HEK293 (cell line): ENCODE measurements at regions not wholly inside any gene's neighbourhood (a gene's known extent, or its start where the extent isn't known, plus 50 kb on each side); places are given as distances from the start of the nearest gene placed in this dataset.

Experiments
- BCL11A ChIP-seq: fragments of 450-650 bp; formaldehyde crosslinking; IDR thresholded peaks from 2 replicates; pipeline ENCODE4 v1.5.1; 2016; ENCODE audit warnings: low read depth, missing biosample characterization, missing genetic modification characterization
- CTCF ChIP-seq: fragments of 450-650 bp; formaldehyde crosslinking; IDR thresholded peaks from 2 replicates; pipeline ENCODE4 v1.5.1; 2016; ENCODE audit warnings: missing biosample characterization, missing genetic modification characterization
- FEZF1 ChIP-seq: fragments of 450-650 bp; formaldehyde crosslinking; IDR thresholded peaks from 2 replicates; pipeline ENCODE4 v1.5.1; 2016; ENCODE audit warnings: missing biosample characterization, missing genetic modification characterization
- IKZF3 ChIP-seq: fragments of 450-650 bp; IDR thresholded peaks from 2 replicates; pipeline ENCODE4 v1.5.0; 2018; ENCODE audit warnings: missing biosample characterization, mild to moderate bottlenecking, missing genetic modification characterization, moderate library complexity
- TRIM28 ChIP-seq: IDR thresholded peaks from 2 replicates; pipeline ENCODE4 v1.6.1; 2011; ENCODE audit warnings: low read length, control low read depth, borderline replicate concordance
- YY2 ChIP-seq: fragments of 450-650 bp; formaldehyde crosslinking; IDR thresholded peaks from 2 replicates; pipeline ENCODE4 v1.5.1; 2016; ENCODE audit warnings: missing biosample characterization, missing genetic modification characterization
- ZBTB21 ChIP-seq: fragments of 450-650 bp; formaldehyde crosslinking; IDR thresholded peaks from 2 replicates; pipeline ENCODE4 v1.5.1; 2017; ENCODE audit warnings: missing biosample characterization, missing genetic modification characterization
- ZBTB7A ChIP-seq: fragments of 450-650 bp; formaldehyde crosslinking; IDR thresholded peaks from 2 replicates; pipeline ENCODE4 v1.5.1; 2016; ENCODE audit warnings: low read depth, missing biosample characterization, missing genetic modification characterization
- ZFP69B ChIP-seq: fragments of 450-650 bp; formaldehyde crosslinking; IDR thresholded peaks from 2 replicates; pipeline ENCODE4 v1.5.1; 2016; ENCODE audit warnings: missing biosample characterization, missing genetic modification characterization
- ZNF112 ChIP-seq: fragments of 450-650 bp; formaldehyde crosslinking; IDR thresholded peaks from 2 replicates; pipeline ENCODE4 v1.5.0; 2017; ENCODE audit warnings: missing biosample characterization, missing genetic modification characterization
- ZNF114 ChIP-seq: fragments of 450-650 bp; formaldehyde crosslinking; IDR thresholded peaks from 2 replicates; pipeline ENCODE4 v1.5.0; 2017; ENCODE audit warnings: missing biosample characterization, missing genetic modification characterization
- ZNF121 ChIP-seq: fragments of 450-650 bp; formaldehyde crosslinking; IDR thresholded peaks from 2 replicates; pipeline ENCODE4 v1.5.1; 2016; ENCODE audit warnings: missing biosample characterization, missing genetic modification characterization
- ZNF132 ChIP-seq: fragments of 450-650 bp; formaldehyde crosslinking; IDR thresholded peaks from 2 replicates; pipeline ENCODE4 v1.5.1; 2017; ENCODE audit warnings: missing biosample characterization, missing genetic modification characterization, borderline replicate concordance
- ZNF133 ChIP-seq: fragments of 450-650 bp; formaldehyde crosslinking; IDR thresholded peaks from 2 replicates; pipeline ENCODE4 v1.5.1; 2016; ENCODE audit warnings: missing biosample characterization, missing genetic modification characterization
- ZNF146 ChIP-seq: fragments of 450-650 bp; formaldehyde crosslinking; IDR thresholded peaks from 2 replicates; pipeline ENCODE4 v1.5.1; 2016; ENCODE audit warnings: missing biosample characterization, missing genetic modification characterization
- ZNF155 ChIP-seq: fragments of 450-650 bp; formaldehyde crosslinking; IDR thresholded peaks from 2 replicates; pipeline ENCODE4 v1.5.1; 2016; ENCODE audit warnings: missing biosample characterization, missing genetic modification characterization
- ZNF214 ChIP-seq: fragments of 450-650 bp; formaldehyde crosslinking; IDR thresholded peaks from 2 replicates; pipeline ENCODE4 v1.5.1; 2017; ENCODE audit warnings: missing biosample characterization, mild to moderate bottlenecking, missing genetic modification characterization, borderline replicate concordance
- ZNF311 ChIP-seq: fragments of 450-650 bp; formaldehyde crosslinking; IDR thresholded peaks from 2 replicates; pipeline ENCODE4 v1.5.1; 2017; ENCODE audit warnings: missing biosample characterization, missing genetic modification characterization, borderline replicate concordance
- ZNF335 ChIP-seq: fragments of 450-650 bp; formaldehyde crosslinking; conservative IDR thresholded peaks from 2 replicates; pipeline ENCODE4 v1.5.1; 2016; ENCODE audit warnings: missing biosample characterization, missing genetic modification characterization
- ZNF362 ChIP-seq: fragments of 450-650 bp; formaldehyde crosslinking; IDR thresholded peaks from 2 replicates; pipeline ENCODE4 v1.5.1; 2016; ENCODE audit warnings: missing biosample characterization, missing genetic modification characterization
- ZNF37A ChIP-seq: fragments of 450-650 bp; IDR thresholded peaks from 2 replicates; pipeline ENCODE4 v1.5.1; 2018; ENCODE audit warnings: missing biosample characterization, missing genetic modification characterization
- ZNF416 ChIP-seq: fragments of 450-650 bp; formaldehyde crosslinking; IDR thresholded peaks from 2 replicates; pipeline ENCODE4 v1.5.1; 2016; ENCODE audit warnings: missing biosample characterization, missing genetic modification characterization
- ZNF510 ChIP-seq: fragments of 450-650 bp; formaldehyde crosslinking; IDR thresholded peaks from 2 replicates; pipeline ENCODE4 v1.5.1; 2018; ENCODE audit warnings: mild to moderate bottlenecking, missing genetic modification characterization, missing biosample characterization; ENCODE audit not compliant: insufficient replicate concordance
- ZNF555 ChIP-seq: fragments of 450-650 bp; formaldehyde crosslinking; conservative IDR thresholded peaks from 2 replicates; pipeline ENCODE4 v1.5.1; 2017; ENCODE audit warnings: missing biosample characterization, mild to moderate bottlenecking, missing genetic modification characterization, inconsistent platforms
- ZNF580 ChIP-seq: fragments of 450-650 bp; formaldehyde crosslinking; IDR thresholded peaks from 2 replicates; pipeline ENCODE4 v1.5.1; 2016; ENCODE audit warnings: missing biosample characterization, missing genetic modification characterization
- ZNF585B ChIP-seq: fragments of 450-650 bp; formaldehyde crosslinking; IDR thresholded peaks from 2 replicates; pipeline ENCODE4 v1.5.1; 2016; ENCODE audit warnings: missing biosample characterization, missing genetic modification characterization
- ZNF623 ChIP-seq: fragments of 450-650 bp; formaldehyde crosslinking; IDR thresholded peaks from 2 replicates; pipeline ENCODE4 v1.5.1; 2016; ENCODE audit warnings: missing biosample characterization, missing genetic modification characterization
- ZNF701 ChIP-seq: fragments of 450-650 bp; formaldehyde crosslinking; IDR thresholded peaks from 2 replicates; pipeline ENCODE4 v1.5.1; 2016; ENCODE audit warnings: missing biosample characterization, missing genetic modification characterization
- ZXDB ChIP-seq: fragments of 450-650 bp; formaldehyde crosslinking; IDR thresholded peaks from 2 replicates; pipeline ENCODE4 v1.5.1; 2016; ENCODE audit warnings: missing biosample characterization, missing genetic modification characterization
- TF ChIP-seq, protein P1 (sequence below): fragments of 450-650 bp; formaldehyde crosslinking; IDR thresholded peaks from 2 replicates; pipeline ENCODE4 v1.5.1; 2016; ENCODE audit warnings: missing biosample characterization, missing genetic modification characterization
- TF ChIP-seq, protein P2 (sequence below): sonication (generic); formaldehyde crosslinking; IDR thresholded peaks from 2 replicates; pipeline ENCODE4 v1.8.1; 2022; ENCODE audit warnings: mild to moderate bottlenecking, moderate library complexity, missing genetic modification reagents
- TF ChIP-seq, protein P3 (sequence below): fragments of 450-650 bp; IDR thresholded peaks from 2 replicates; pipeline ENCODE4 v1.5.1; 2018; ENCODE audit warnings: missing biosample characterization, missing genetic modification characterization
- TF ChIP-seq, protein P4 (sequence below): fragments of 450-650 bp; formaldehyde crosslinking; IDR thresholded peaks from 2 replicates; pipeline ENCODE4 v1.5.1; 2017; ENCODE audit warnings: missing biosample characterization, missing genetic modification characterization

DNA sequence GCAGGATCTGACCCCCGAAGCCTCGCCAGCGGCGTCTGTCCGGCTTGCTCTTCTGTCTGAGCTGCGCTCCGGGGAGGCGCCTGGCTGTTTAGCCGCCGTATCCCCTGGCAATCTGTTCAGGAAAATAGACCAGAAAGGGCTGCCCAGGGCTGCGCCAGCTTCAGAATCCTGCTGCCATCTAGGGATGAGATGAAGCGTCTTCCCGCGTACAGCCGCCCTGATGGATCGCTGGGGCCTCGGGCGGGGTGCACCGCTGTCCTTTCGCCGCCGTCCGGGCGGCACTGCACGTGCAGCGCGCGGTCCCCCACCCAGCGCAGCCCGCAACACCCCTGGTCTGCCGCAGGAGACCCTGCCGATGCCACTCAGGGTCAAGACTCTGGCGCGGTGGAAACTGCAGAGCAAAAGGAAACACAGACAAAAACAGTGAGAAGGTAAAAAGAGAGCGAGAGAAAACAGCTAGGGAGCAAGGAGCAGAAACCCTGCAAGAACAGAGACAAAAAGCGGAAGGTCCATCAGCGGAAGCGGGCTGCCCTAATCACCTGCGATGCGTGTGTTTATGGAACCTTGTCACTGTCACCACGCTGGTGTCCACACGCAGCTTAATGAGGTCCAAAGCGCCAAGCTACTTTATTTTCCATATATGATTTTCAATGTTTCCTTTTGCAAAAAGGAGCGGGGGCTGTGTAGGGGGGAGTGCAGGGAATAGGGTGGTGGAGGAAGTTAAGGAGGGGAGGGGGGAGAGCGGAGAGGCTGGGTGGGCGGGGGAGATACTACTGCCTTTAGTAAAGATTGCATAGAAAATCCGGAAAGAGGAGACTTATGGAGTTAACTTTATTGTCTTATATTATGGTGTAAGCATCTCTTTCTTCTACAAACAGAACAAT, 2113.3 kb upstream of the PIK3C3 start (continued):
- TF ChIP-seq ZNF133 (tag by site-specific recombination), result no peak
- no peak for TF ChIP-seq ZBTB21 (tag by site-specific recombination)
- peak; percentile 93; the same call in 1 of the 2 replicates for TF ChIP-seq TRIM28
- TF ChIP-seq ZBTB7A, result no peak
- no peak for TF ChIP-seq ZFP69B
- peak; percentile 60; the same call in 1 of the 2 replicates for TF ChIP-seq IKZF3 (tag by site-specific recombination)
- TF ChIP-seq ZNF416 (tag by site-specific recombination), result no peak
- TF ChIP-seq ZXDB, result no peak
- no peak for TF ChIP-seq YY2
- TF ChIP-seq ZNF37A (tag by site-specific recombination), result no peak
- TF ChIP-seq ZNF155 (tag by site-specific recombination), result no peak
- TF ChIP-seq ZNF121 (tag by site-specific recombination), result no peak
- no peak for TF ChIP-seq ZNF510 (tag by site-specific recombination)
- no peak for TF ChIP-seq ZNF555 (tag by site-specific recombination)
- no peak for TF ChIP-seq ZNF623
- no peak for TF ChIP-seq ZNF146 (tag by site-specific recombination)
- TF ChIP-seq ZNF132 (tag by site-specific recombination), result no peak
- TF ChIP-seq, protein P1, sequence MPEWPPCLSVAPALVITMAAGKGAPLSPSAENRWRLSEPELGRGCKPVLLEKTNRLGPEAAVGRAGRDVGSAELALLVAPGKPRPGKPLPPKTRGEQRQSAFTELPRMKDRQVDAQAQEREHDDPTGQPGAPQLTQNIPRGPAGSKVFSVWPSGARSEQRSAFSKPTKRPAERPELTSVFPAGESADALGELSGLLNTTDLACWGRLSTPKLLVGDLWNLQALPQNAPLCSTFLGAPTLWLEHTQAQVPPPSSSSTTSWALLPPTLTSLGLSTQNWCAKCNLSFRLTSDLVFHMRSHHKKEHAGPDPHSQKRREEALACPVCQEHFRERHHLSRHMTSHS (tag by site-specific recombination), result no peak
- TF ChIP-seq ZNF214, result no peak
- peak; percentile 64 for TF ChIP-seq FEZF1
- no peak for TF ChIP-seq ZNF362 (tag by site-specific recombination)
- peak; percentile 81 for TF ChIP-seq CTCF (tag by site-specific recombination)
- TF ChIP-seq, protein P2, sequence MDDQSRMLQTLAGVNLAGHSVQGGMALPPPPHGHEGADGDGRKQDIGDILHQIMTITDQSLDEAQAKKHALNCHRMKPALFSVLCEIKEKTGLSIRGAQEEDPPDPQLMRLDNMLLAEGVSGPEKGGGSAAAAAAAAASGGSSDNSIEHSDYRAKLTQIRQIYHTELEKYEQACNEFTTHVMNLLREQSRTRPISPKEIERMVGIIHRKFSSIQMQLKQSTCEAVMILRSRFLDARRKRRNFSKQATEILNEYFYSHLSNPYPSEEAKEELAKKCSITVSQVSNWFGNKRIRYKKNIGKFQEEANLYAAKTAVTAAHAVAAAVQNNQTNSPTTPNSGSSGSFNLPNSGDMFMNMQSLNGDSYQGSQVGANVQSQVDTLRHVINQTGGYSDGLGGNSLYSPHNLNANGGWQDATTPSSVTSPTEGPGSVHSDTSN, result no peak
- no peak for TF ChIP-seq ZNF701 (tag by site-specific recombination)
- peak; percentile 86 for TF ChIP-seq ZNF335 (tag by site-specific recombination)
- TF ChIP-seq, protein P3, sequence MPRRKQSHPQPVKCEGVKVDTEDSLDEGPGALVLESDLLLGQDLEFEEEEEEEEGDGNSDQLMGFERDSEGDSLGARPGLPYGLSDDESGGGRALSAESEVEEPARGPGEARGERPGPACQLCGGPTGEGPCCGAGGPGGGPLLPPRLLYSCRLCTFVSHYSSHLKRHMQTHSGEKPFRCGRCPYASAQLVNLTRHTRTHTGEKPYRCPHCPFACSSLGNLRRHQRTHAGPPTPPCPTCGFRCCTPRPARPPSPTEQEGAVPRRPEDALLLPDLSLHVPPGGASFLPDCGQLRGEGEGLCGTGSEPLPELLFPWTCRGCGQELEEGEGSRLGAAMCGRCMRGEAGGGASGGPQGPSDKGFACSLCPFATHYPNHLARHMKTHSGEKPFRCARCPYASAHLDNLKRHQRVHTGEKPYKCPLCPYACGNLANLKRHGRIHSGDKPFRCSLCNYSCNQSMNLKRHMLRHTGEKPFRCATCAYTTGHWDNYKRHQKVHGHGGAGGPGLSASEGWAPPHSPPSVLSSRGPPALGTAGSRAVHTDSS, result no peak
- TF ChIP-seq, protein P4, sequence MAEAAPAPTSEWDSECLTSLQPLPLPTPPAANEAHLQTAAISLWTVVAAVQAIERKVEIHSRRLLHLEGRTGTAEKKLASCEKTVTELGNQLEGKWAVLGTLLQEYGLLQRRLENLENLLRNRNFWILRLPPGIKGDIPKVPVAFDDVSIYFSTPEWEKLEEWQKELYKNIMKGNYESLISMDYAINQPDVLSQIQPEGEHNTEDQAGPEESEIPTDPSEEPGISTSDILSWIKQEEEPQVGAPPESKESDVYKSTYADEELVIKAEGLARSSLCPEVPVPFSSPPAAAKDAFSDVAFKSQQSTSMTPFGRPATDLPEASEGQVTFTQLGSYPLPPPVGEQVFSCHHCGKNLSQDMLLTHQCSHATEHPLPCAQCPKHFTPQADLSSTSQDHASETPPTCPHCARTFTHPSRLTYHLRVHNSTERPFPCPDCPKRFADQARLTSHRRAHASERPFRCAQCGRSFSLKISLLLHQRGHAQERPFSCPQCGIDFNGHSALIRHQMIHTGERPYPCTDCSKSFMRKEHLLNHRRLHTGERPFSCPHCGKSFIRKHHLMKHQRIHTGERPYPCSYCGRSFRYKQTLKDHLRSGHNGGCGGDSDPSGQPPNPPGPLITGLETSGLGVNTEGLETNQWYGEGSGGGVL (tag by site-specific recombination), result no peak
- TF ChIP-seq ZNF114 (tag by site-specific recombination), result no peak
- no peak for TF ChIP-seq BCL11A (tag by site-specific recombination)
- no peak for TF ChIP-seq ZNF311 (tag by site-specific recombination)
- no peak for TF ChIP-seq ZNF580
- TF ChIP-seq ZNF585B (tag by site-specific recombination), result no peak
- no peak for TF ChIP-seq ZNF112 (tag by site-specific recombination)
